Vagina (tissue), 2 donors: ENCODE measurements at regions not wholly inside any gene's neighbourhood (a gene's known extent, or its start where the extent isn't known, plus 50 kb on each side); places are given as distances from the start of the nearest gene placed in this dataset.

ENCODE experiments used
- POLR2A ChIP-seq, 2 donors: fragments of 450-650 bp; IDR thresholded peaks; one replicate each; pipeline ENCODE4 v1.6.1; 2017; ENCODE audit warnings: antibody characterized with exemption in 2 of 2, mild to moderate bottlenecking in 2 of 2, moderate library complexity in 2 of 2
- POLR2AphosphoS5 ChIP-seq, 2 donors: sonication (generic); formaldehyde crosslinking; IDR thresholded peaks; one replicate each; pipeline ENCODE4 v1.9.0; 2017; ENCODE audit warnings: antibody characterized with exemption in 2 of 2, mild to moderate bottlenecking in 2 of 2, low read depth in 1 of 2; ENCODE audit not compliant: insufficient read depth in 1 of 2
- TF ChIP-seq, protein P1 (sequence below), 3 experiments: fragments of 450-650 bp in 2 of 3; fragments of 200-600 bp in 1 of 3; sonication (generic) in 1 of 3; IDR thresholded peaks; one replicate each; pipeline ENCODE4 v1.5.1; 2017 to 2019; ENCODE audit warnings: antibody characterized with exemption in 3 of 3, mild to moderate bottlenecking in 2 of 3, moderate library complexity in 2 of 3

DNA sequence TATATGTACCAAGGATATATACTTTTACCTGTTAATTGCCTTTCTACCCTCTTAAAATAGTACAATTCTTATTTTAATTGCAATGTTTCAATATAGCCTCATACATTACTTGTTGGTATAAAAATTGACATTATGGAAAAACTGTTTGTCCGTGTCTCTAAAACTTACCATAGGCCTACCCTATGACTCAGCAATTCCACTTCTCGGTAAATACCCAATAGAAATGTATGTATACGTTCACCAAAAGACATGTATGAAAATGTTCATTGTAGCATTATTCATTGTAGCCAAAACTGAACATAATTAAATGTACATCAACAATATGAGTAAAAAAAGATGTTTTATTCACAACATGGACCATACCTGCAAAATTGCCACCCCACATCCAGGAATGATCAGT lies 679.2 kb upstream of the UBE2E2 start:
- TF ChIP-seq, protein P1, sequence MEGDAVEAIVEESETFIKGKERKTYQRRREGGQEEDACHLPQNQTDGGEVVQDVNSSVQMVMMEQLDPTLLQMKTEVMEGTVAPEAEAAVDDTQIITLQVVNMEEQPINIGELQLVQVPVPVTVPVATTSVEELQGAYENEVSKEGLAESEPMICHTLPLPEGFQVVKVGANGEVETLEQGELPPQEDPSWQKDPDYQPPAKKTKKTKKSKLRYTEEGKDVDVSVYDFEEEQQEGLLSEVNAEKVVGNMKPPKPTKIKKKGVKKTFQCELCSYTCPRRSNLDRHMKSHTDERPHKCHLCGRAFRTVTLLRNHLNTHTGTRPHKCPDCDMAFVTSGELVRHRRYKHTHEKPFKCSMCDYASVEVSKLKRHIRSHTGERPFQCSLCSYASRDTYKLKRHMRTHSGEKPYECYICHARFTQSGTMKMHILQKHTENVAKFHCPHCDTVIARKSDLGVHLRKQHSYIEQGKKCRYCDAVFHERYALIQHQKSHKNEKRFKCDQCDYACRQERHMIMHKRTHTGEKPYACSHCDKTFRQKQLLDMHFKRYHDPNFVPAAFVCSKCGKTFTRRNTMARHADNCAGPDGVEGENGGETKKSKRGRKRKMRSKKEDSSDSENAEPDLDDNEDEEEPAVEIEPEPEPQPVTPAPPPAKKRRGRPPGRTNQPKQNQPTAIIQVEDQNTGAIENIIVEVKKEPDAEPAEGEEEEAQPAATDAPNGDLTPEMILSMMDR (IDR thresholded peaks at IDR 0.05): no peak
- TF ChIP-seq POLR2A (IDR thresholded peaks at IDR 0.05) (no peak), POLR2AphosphoS5 (IDR thresholded peaks at IDR 0.05; ENCODE audit: insufficient read depth in 1 of 2, low read depth in 1 of 2) (no peak)
